Activated CD8-positive, alpha-beta memory T cell treated with anti-CD3 and anti-CD28 coated beads, Interleukin-2, amount 10 ng/mL, durations not matched to agents 7 days and 5 days (primary cell): ENCODE measurements at regions not wholly inside any gene's neighbourhood (a gene's known extent, or its start where the extent isn't known, plus 50 kb on each side); places are given as distances from the start of the nearest gene placed in this dataset.
"Not testable (repeated sequence)": the region's sequence is repeated elsewhere in the genome, so short reads cannot be mapped to it uniquely, and the experiment has no call there.

Experiments
- ATAC-seq: fragments of 150-1000 bp; cut with Tn5 transposase; one replicate; pipeline ENCODE4 v1.10.0; 2021; ENCODE audit warnings: moderate library complexity
- CTCF ChIA-PET: fragments of 350-600 bp; sonication (Branson Sonifier 250); formaldehyde crosslinking; loops from one replicate; lab custom pipeline; 2021; ENCODE audit warnings: antibody characterized with exemption; lab: Charles Lee
- DNase-seq: peaks from one replicate; pipeline ENCODE4 v3.0.0-alpha.2; 2020
- H3K27ac Mint-ChIP-seq: one replicate; pipeline ENCODE4 v1.8.0; 2021; ENCODE audit warnings: mild to moderate bottlenecking, mixed read lengths
- H3K27me3 Mint-ChIP-seq: one replicate; pipeline ENCODE4 v1.8.0; 2021; ENCODE audit warnings: mixed read lengths
- H3K36me3 Mint-ChIP-seq: one replicate; pipeline ENCODE4 v1.8.0; 2021; ENCODE audit warnings: mild to moderate bottlenecking, mixed read lengths
- H3K4me1 Mint-ChIP-seq: one replicate; pipeline ENCODE4 v1.8.0; 2021; ENCODE audit warnings: mixed read lengths
- H3K4me3 Mint-ChIP-seq: one replicate; pipeline ENCODE4 v1.8.0; 2021; ENCODE audit warnings: mild to moderate bottlenecking, moderate library complexity, mixed read lengths
- H3K9me3 Mint-ChIP-seq: one replicate; pipeline ENCODE4 v1.8.0; 2022; ENCODE audit warnings: low read depth, mixed read lengths

DNA sequence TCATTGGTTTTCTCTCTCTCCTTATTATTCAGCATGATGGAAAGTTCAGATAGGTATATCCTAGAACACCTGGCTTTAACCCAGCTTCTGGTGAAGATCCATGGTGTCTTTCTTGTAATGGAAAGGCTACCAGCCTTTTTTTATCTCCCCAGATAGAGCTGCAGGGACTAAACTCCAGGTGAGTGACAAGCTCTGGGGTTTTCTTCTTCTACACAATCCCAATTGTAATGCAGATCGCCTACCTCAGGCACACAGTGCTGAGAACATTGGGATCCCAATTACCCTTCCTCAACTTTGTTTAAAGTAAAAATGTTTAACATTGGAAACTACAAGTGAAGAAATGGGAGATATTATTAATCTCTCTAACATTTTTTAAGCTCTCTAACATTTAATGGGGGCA is 1851.7 kb downstream of the PCDH9 start:
- ATAC-seq = no peak
- DNase-seq = no peak
- Mint-ChIP-seq H3K27ac (no peak overlapping the region), H3K4me3 (no peak overlapping the region), H3K9me3 (peaks cover 11% of the 10 kb centered on the region), H3K27me3 (no peaks in the 10 kb centered on the region), H3K36me3 (no peaks in the 10 kb centered on the region), H3K4me1 (no peaks in the 10 kb centered on the region)
- CTCF ChIA-PET = no interaction called here

DNA sequence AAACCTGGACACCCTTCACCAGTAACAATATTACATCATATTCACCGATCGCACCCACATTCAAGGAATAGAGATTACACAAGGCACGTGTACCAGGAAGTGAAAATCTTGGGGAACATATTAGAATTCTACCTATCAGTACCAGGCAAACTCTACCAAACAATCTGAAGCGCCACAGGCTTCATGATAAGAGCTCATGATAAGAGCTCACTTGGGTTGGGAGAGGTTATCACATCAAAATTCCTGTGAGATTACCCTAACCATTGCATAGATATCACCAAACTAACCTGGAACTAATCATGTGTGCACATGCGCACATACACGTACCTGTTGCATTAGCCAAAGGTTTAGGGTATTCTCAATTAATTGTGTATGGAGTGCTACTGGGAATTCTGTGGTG is 1861.3 kb downstream of the PCDH9 start:
- H3K27me3 Mint-ChIP-seq = no peaks in the 10 kb centered on the region
- no peaks in the 10 kb centered on the region for H3K36me3 Mint-ChIP-seq
- no peak overlapping the region for H3K4me3 Mint-ChIP-seq
- ATAC-seq = no peak
- no peak for DNase-seq
- H3K9me3 Mint-ChIP-seq = peaks cover 13% of the 10 kb centered on the region
- no peaks in the 10 kb centered on the region for H3K4me1 Mint-ChIP-seq
- CTCF ChIA-PET = no interaction called here
- no peak overlapping the region for H3K27ac Mint-ChIP-seq

DNA sequence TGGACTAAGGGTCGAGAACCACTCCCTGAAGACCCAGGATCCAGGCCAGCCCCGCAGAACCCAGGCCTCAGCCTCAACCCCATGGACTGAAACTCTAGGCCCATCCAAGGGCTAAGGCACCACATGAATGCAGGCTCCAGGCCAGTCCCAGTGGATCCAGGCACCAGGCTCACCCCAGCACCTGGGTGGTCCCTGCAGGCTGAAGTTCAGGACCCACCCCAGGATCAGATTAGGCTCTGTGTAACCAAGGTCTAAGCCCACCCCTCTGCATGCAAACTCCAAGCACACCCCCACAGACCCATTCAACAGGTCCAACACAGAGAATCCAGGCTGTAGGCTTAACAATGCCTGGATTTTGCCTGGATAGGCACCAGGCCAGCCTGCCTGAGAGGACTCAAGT is 1876.2 kb downstream of the PCDH9 start:
- Mint-ChIP-seq H3K27ac (no peak overlapping the region), H3K4me3 (no peak overlapping the region), H3K9me3 (peaks cover 8% of the 10 kb centered on the region), H3K4me1 (no peaks in the 10 kb centered on the region), H3K36me3 (no peaks in the 10 kb centered on the region), H3K27me3 (no peaks in the 10 kb centered on the region)
- no peak for DNase-seq
- CTCF ChIA-PET = no interaction called here
- ATAC-seq = no peak

DNA sequence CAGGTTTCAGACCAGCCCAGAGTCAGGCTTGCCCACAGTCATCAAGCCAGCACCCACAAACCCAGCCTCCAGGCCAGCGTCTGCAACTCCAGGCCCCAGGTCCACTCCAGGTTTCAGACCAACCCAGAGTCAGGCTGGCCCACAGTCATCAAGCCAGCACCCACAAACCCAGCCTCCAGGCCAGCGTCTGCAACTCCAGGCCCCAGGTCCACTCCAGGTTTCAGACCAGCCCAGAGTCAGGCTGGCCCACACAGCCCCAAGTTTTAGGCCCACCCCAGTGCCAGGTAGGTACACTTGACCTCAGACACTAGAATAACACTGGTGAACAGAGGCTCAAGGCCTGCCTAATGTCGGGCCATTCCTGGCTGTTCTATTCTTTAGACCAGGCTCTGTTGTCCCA is 1877.0 kb downstream of the PCDH9 start:
- DNase-seq, CTCF ChIA-PET, H3K4me1 Mint-ChIP-seq, H3K27me3 Mint-ChIP-seq, H3K27ac Mint-ChIP-seq, H3K36me3 Mint-ChIP-seq, H3K4me3 Mint-ChIP-seq, ATAC-seq, H3K9me3 Mint-ChIP-seq: not testable (repeated sequence)

DNA sequence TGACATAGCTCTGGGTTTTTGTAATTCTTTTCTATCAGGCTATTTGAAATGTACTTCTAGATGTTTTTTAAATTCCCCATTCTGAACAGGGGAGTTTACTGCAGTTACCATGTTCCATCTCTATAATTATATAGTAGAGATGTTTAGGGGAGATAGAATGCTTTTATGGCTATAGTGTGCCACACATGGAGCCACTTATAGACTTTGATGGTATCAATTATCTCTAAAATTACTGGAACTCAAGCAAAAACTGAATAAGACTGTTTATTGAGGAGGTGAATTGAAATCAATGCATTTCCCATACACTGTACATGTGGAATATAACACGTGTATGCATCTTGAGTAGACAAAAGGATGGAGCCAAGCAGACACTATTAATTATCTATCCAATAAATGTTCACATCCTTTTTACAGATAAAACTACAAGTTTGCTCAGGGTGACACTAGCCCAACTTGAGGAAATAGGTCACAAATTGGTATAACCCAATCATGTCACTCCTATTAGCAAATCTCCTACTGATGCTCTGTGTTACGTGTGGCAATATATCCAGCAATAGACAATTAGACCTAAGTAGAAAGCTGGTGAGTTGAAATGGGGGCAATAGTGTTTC is 1882.6 kb downstream of the PCDH9 start:
- H3K27ac Mint-ChIP-seq = no peak overlapping the region

DNA sequence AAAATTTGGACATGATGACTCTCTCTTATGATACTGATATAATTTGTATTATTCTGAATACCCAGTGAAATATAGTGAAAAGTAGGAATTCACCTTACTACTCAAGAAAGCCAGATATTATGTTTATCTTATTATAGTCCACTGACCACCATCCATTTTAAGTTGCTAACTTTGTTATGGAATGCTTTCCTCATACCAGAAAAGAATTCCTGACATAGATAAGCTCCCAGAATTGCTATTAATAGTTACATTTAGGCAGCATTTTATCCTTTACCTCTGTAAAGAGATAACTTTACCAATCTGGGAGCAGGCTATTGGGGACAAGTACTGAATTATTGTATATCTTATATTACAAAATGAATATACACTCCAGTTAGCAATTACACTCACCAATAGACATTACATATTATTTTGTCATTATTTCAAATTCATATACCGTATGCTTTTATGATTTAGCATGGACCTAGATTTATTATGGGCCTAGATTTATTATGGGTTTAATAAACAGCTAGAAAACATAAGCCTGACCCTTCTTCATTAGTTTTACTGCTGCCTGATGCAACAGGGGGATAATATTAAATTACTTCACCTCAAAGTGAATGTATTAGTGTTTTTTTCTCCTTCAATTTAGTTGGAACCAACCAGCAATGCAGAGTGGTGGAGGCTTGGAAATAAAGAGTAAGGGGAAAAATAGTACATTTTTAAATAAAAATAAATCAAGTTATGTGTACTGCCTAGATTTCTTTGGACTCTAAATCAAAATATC is 1886.1 kb downstream of the PCDH9 start:
- CTCF ChIA-PET = no interaction called here
- Mint-ChIP-seq H3K27me3 (no peaks in the 10 kb centered on the region), H3K27ac (no peak overlapping the region), H3K36me3 (no peaks in the 10 kb centered on the region), H3K9me3 (no peaks in the 10 kb centered on the region), H3K4me3 (no peak overlapping the region), H3K4me1 (no peaks in the 10 kb centered on the region)
- ATAC-seq (no peak), DNase-seq (no peak)

More for the DNA sequence above, 1882.6 kb downstream of the PCDH9 start:
- H3K4me3 Mint-ChIP-seq = no peak overlapping the region
- peaks cover 5% of the 10 kb centered on the region for H3K9me3 Mint-ChIP-seq
- ATAC-seq (no peak), DNase-seq (no peak)
- no peaks in the 10 kb centered on the region for H3K4me1 Mint-ChIP-seq
- CTCF ChIA-PET = no interaction called here
- no peaks in the 10 kb centered on the region for H3K27me3 Mint-ChIP-seq
- H3K36me3 Mint-ChIP-seq = no peaks in the 10 kb centered on the region

DNA sequence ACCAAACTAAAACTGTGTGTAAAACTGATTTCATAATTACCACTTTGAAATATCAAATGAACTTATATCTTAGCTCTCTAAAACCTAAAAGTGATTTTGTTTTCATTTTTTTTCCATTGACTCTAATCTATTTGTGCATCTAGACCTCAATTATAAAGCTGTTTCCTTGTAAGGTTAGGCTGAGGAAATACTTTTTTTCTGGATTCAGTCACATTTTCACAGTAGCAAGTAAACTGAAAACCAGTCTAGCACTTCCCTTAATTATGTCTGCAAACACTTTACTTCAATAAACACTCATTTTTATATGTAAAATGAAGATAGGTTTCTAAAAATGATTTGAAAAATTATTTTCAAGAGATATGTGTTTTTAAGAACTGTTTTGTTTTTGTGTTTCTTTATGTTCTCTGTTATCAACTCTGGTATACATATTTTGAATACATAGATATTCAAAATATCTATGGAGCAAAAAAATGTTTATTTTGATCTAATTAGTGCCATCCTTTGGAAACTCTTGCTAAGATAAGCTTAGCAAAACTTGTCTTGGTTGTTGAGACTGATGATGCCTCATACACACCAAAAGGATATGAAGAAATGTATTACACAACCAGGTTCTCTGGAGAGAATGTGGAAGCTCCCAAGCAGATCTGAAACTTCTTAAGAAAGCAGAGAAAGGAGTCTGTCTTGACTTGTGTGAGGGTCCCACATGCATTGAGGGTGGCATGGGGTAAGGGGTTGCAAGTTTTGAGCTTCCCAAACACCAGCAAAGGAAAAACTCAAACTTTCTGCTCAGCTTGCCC is 1887.4 kb downstream of the PCDH9 start:
- H3K4me1 Mint-ChIP-seq = no peaks in the 10 kb centered on the region
- H3K27ac Mint-ChIP-seq = no peak overlapping the region
- H3K27me3 Mint-ChIP-seq = no peaks in the 10 kb centered on the region
- H3K4me3 Mint-ChIP-seq = no peak overlapping the region
- DNase-seq (no peak), ATAC-seq (no peak)
- CTCF ChIA-PET = no interaction called here
- H3K9me3 Mint-ChIP-seq = no peaks in the 10 kb centered on the region
- no peaks in the 10 kb centered on the region for H3K36me3 Mint-ChIP-seq

DNA sequence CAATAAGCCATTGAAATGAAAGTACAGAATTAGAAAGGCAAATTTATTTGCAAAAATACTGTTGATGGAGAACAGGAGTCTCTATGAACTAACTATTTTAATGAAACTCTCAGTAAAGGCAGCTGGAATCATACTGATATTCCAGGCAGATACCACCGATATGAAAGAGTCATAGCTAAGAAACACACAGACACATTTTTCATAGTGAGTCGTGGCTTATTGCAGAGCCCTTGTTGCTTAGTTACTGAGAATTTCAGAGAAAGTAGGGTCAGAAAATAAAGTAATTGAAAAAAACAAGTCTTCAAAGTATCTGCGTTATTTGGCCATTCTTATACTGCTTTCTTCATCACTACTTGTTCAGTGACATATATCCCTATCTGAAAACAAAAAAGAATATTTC is 1890.9 kb downstream of the PCDH9 start:
- Mint-ChIP-seq H3K4me1 (no peaks in the 10 kb centered on the region), H3K27ac (no peak overlapping the region), H3K9me3 (no peaks in the 10 kb centered on the region), H3K36me3 (no peaks in the 10 kb centered on the region), H3K4me3 (no peak overlapping the region), H3K27me3 (no peaks in the 10 kb centered on the region)
- DNase-seq (no peak), ATAC-seq (no peak)
- CTCF ChIA-PET = no interaction called here

DNA sequence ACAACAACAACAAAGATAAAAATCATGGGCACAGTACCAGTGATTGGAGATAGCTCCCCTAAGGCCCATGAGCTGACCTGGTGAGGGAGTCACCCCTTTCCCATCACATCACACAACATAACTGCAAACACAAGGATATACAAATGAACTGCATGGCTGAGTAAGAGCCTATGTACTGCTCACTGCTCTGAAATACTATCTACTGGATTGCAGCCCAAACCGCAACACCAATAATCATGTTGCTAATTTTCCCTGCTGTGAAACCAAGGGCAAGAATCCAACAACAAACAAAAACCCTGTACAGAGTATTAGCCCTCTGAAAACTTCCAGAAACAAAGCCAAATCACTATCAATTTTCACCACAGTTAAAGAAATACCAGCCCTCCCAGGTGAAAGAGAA is 1893.2 kb downstream of the PCDH9 start:
- no peak for DNase-seq
- no peak overlapping the region for H3K27ac Mint-ChIP-seq
- ATAC-seq = no peak
- CTCF ChIA-PET = no interaction called here
- no peaks in the 10 kb centered on the region for H3K9me3 Mint-ChIP-seq
- H3K4me1 Mint-ChIP-seq = no peaks in the 10 kb centered on the region
- no peak overlapping the region for H3K4me3 Mint-ChIP-seq
- no peaks in the 10 kb centered on the region for H3K36me3 Mint-ChIP-seq
- no peaks in the 10 kb centered on the region for H3K27me3 Mint-ChIP-seq

DNA sequence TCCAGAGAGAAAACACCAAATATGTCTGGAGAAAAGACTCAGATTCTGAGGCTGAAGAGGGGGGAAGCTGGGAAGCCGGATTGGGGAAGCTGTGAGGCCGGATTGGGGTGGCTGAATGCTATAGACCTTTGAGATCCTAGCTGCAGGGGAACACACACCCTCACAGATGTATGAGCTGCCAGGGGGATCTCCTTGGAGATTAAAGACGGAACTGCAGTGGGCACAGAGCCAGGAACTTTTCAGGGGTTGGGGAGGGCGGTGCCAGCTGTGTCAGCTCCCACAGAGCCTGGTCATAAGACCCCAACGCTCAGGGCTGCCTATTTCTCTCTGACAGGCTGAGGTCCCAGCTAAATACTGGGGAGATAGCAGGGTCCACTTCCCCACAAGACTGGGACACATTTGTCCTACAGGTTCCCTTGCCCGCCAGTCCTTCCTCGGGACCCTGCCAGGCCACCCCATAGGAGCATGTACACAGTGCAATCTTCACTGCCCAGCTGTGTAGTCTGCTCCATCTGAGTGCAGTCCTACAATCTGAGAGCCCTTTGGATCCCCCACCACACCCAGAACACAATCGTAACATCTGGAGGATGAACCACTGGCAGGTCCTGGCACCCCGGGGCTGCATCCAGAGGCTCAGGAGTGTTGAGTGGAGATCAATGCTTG is 1893.9 kb downstream of the PCDH9 start:
- CTCF ChIA-PET = no interaction called here
- no peak overlapping the region for H3K27ac Mint-ChIP-seq
- no peaks in the 10 kb centered on the region for H3K4me1 Mint-ChIP-seq
- no peak overlapping the region for H3K4me3 Mint-ChIP-seq
- H3K9me3 Mint-ChIP-seq = no peaks in the 10 kb centered on the region
- no peaks in the 10 kb centered on the region for H3K36me3 Mint-ChIP-seq
- no peaks in the 10 kb centered on the region for H3K27me3 Mint-ChIP-seq
- DNase-seq = no peak
- no peak for ATAC-seq

DNA sequence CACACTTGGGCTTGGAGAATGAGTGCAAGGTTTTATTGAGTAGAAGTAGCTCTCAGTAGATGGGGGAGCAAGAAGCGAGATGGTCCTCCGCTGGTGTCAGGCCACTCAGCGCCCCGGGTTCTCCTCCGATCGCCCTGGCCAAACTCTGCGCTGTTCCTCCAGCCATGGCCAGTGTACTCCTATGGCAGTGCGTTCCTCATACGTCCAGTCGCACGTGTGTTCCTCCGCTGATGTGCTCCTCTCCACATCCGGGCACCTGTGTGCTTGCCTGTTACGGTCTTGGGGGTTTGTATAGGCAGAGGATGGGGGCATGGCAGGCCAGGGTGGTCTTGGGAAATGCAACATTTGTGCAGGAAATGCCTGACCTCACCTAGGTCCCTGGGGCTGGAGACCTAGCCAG is 1899.4 kb downstream of the PCDH9 start:
- CTCF ChIA-PET = no interaction called here
- no peak for DNase-seq
- ATAC-seq = no peak
- Mint-ChIP-seq H3K4me1 (no peaks in the 10 kb centered on the region), H3K27ac (no peak overlapping the region), H3K4me3 (no peak overlapping the region), H3K36me3 (no peaks in the 10 kb centered on the region), H3K9me3 (peaks cover 4% of the 10 kb centered on the region), H3K27me3 (no peaks in the 10 kb centered on the region)

DNA sequence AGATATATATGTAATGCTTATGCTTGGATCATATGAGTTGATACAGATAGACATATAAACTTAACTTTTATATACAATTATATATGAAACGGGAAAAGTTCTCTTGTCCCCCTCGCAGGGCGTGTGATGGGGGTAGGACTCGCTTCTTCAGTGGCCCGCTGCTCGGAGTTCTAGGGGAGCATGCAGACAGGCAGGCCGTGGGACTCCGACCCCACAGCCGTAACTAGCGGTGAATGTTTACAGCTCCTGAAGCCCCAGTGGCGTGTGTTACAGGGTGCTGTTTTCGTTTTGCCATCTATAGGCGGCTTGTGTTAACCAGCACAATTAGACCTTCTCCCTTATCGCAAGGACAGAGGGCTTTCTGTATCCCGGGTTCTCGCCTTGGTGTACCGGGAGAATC is 1899.8 kb downstream of the PCDH9 start:
- no peak overlapping the region for H3K27ac Mint-ChIP-seq
- no peak overlapping the region for H3K4me3 Mint-ChIP-seq
- CTCF ChIA-PET = no interaction called here
- no peaks in the 10 kb centered on the region for H3K27me3 Mint-ChIP-seq
- H3K36me3 Mint-ChIP-seq = no peaks in the 10 kb centered on the region
- DNase-seq = no peak
- peaks cover 4% of the 10 kb centered on the region for H3K9me3 Mint-ChIP-seq
- no peak for ATAC-seq
- no peaks in the 10 kb centered on the region for H3K4me1 Mint-ChIP-seq

DNA sequence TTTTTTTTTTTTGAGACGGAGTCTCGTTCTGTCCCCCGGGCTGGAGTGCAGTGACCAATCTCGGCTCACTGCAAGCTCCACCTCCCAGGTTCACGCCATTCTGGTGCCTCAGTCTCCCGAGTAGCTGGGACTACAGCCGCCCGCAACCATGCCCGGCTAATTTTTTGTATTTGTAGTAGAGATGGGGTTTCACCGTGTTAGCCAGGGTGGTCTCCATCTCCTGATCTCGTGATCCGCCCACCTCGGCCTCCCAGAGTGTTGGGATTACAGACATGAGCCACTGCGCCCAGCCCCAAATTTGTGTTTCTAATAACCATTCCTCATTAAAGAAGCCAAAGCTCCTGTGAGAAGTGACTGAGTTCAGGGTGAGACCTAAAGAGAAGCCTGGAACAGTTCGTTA is 1906.9 kb downstream of the PCDH9 start:
- H3K27ac Mint-ChIP-seq, ATAC-seq, H3K4me1 Mint-ChIP-seq, H3K27me3 Mint-ChIP-seq, DNase-seq, H3K36me3 Mint-ChIP-seq, CTCF ChIA-PET, H3K9me3 Mint-ChIP-seq, H3K4me3 Mint-ChIP-seq: not testable (repeated sequence)
